ENCODE measurements at regions not wholly inside any gene's neighbourhood (a gene's known extent, or its start where the extent isn't known, plus 50 kb on each side); places are given as distances from the start of the nearest gene placed in this dataset.

DNA sequence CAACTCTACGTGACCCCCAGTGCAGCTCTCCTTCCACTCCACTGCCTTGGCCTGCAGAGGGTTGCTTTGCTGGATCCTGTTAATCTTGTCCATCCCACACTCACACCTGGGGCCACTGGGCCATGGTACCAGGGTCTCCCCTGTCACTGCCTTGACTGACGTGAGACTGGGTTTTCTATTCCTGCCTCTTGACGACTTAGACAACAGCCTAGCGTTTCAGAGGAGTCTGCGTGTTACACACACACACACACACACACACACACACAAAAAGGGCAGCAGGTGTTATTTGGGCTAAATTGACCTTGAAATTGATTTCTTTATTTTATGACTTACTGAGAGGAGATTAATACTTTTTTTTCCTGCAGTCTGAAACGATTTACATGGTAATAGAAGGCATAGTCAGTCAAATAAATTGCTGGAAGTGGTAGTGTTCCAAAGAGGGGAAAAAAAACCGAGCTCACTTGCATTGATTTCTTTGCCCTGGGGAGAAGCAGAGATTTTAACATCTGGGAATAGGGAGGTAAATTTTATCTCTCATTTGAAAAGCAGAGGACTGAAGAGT lies 492.3 kb upstream of the EEF2KMT start:
- Histone ChIP-seq H2AFZ (ENCODE audit: low read length) (no peak overlapping the region), H3K4me1 (ENCODE audit: insufficient read depth, low read length, poor library complexity, severe bottlenecking) (no peaks in the 10 kb centered on the region), H3K4me2 (ENCODE audit: low read length) (no peak overlapping the region), H3K36me3 (ENCODE audit: insufficient read depth, low read length) (no peaks in the 10 kb centered on the region), H3K9me3 (ENCODE audit: low read length) (no peaks in the 10 kb centered on the region), H3K4me3 (ENCODE audit: low read depth, low read length, poor library complexity, severe bottlenecking) (no peak overlapping the region), H3K9me2 (ENCODE audit: insufficient read depth, low read length) (no peaks in the 10 kb centered on the region), H4K20me1 (ENCODE audit: insufficient read depth, low read length) (no peaks in the 10 kb centered on the region), H3K27ac (ENCODE audit: low read depth, low read length, poor library complexity, severe bottlenecking) (no peak overlapping the region), H3K79me2 (ENCODE audit: insufficient read depth, low read depth, low read length) (no peaks in the 10 kb centered on the region)
- intact Hi-C loops (cut with micrococcal nuclease; ENCODE audit: unreplicated experiment): no loop called here
- no peak for DNase-seq (ENCODE audit: low spot score)
- ChIA-PET CTCF (ENCODE audit: unreplicated experiment) (no interaction called here), POLR2A (no interaction called here)
- no peak for TF ChIP-seq EZH2phosphoT487 (IDR thresholded peaks at IDR 0.05; ENCODE audit: borderline replicate concordance, low read depth, low read length)
- TF ChIP-seq, protein P1, sequence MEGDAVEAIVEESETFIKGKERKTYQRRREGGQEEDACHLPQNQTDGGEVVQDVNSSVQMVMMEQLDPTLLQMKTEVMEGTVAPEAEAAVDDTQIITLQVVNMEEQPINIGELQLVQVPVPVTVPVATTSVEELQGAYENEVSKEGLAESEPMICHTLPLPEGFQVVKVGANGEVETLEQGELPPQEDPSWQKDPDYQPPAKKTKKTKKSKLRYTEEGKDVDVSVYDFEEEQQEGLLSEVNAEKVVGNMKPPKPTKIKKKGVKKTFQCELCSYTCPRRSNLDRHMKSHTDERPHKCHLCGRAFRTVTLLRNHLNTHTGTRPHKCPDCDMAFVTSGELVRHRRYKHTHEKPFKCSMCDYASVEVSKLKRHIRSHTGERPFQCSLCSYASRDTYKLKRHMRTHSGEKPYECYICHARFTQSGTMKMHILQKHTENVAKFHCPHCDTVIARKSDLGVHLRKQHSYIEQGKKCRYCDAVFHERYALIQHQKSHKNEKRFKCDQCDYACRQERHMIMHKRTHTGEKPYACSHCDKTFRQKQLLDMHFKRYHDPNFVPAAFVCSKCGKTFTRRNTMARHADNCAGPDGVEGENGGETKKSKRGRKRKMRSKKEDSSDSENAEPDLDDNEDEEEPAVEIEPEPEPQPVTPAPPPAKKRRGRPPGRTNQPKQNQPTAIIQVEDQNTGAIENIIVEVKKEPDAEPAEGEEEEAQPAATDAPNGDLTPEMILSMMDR (conservative IDR thresholded peaks at IDR 0.05; ENCODE audit: low read length): no peak
- no TSS peak for BruUV-seq (replicated peaks)

GRCh38 chr16:5584109-5584508 lies 486.5 kb upstream of the EEF2KMT start:
- BruUV-seq (replicated peaks): no TSS peak
- no peak overlapping the region for H3K4me2 ChIP-seq (ENCODE audit: low read length)
- H3K4me3 ChIP-seq (ENCODE audit: low read depth, low read length, poor library complexity, severe bottlenecking): no peak overlapping the region
- POLR2A ChIA-PET: interaction anchor here (0.8 kb wide), 1 partner anchor 32 kb away, joined by 3 read pairs; no protein-coding TSS in a partner anchor
- no peak overlapping the region for H3K27ac ChIP-seq (ENCODE audit: low read depth, low read length, poor library complexity, severe bottlenecking)
- CTCF ChIA-PET (ENCODE audit: unreplicated experiment): no interaction called here
- DNase-seq (ENCODE audit: low spot score): no peak
- no peaks in the 10 kb centered on the region for H4K20me1 ChIP-seq (ENCODE audit: insufficient read depth, low read length)
- TF ChIP-seq, protein P1 (conservative IDR thresholded peaks at IDR 0.05; ENCODE audit: low read length): no peak
- TF ChIP-seq EZH2phosphoT487 (IDR thresholded peaks at IDR 0.05; ENCODE audit: borderline replicate concordance, low read depth, low read length): no peak
- no peak overlapping the region for H2AFZ ChIP-seq (ENCODE audit: low read length)
- no peaks in the 10 kb centered on the region for H3K79me2 ChIP-seq (ENCODE audit: insufficient read depth, low read depth, low read length)
- H3K9me2 ChIP-seq (ENCODE audit: insufficient read depth, low read length): no peaks in the 10 kb centered on the region
- H3K9me3 ChIP-seq (ENCODE audit: low read length): no peaks in the 10 kb centered on the region
- H3K4me1 ChIP-seq (ENCODE audit: insufficient read depth, low read length, poor library complexity, severe bottlenecking): no peaks in the 10 kb centered on the region
- intact Hi-C loops (cut with micrococcal nuclease; ENCODE audit: unreplicated experiment): no loop called here
- no peaks in the 10 kb centered on the region for H3K36me3 ChIP-seq (ENCODE audit: insufficient read depth, low read length)

- intact Hi-C loops (cut with micrococcal nuclease; ENCODE audit: unreplicated experiment): no loop called here
- CTCF ChIA-PET (ENCODE audit: unreplicated experiment): no interaction called here
- no peaks in the 10 kb centered on the region for H3K4me1 ChIP-seq (ENCODE audit: insufficient read depth, low read length, poor library complexity, severe bottlenecking)
These were observed 484.9 kb upstream of the EEF2KMT start for GRCh38 chr16:5582529-5582928.

More at GRCh38 chr16:5582529-5582928, 484.9 kb upstream of the EEF2KMT start:
- no peak for TF ChIP-seq EZH2phosphoT487 (IDR thresholded peaks at IDR 0.05; ENCODE audit: borderline replicate concordance, low read depth, low read length)
- TF ChIP-seq, protein P1 (conservative IDR thresholded peaks at IDR 0.05; ENCODE audit: low read length): no peak
- Histone ChIP-seq H3K27ac (ENCODE audit: low read depth, low read length, poor library complexity, severe bottlenecking) (no peak overlapping the region), H2AFZ (ENCODE audit: low read length) (no peak overlapping the region), H3K79me2 (ENCODE audit: insufficient read depth, low read depth, low read length) (no peaks in the 10 kb centered on the region), H3K36me3 (ENCODE audit: insufficient read depth, low read length) (no peaks in the 10 kb centered on the region), H3K9me2 (ENCODE audit: insufficient read depth, low read length) (no peaks in the 10 kb centered on the region), H3K4me3 (ENCODE audit: low read depth, low read length, poor library complexity, severe bottlenecking) (no peak overlapping the region), H3K4me2 (ENCODE audit: low read length) (no peak overlapping the region), H3K9me3 (ENCODE audit: low read length) (no peaks in the 10 kb centered on the region), H4K20me1 (ENCODE audit: insufficient read depth, low read length) (no peaks in the 10 kb centered on the region)
- BruUV-seq (replicated peaks): no TSS peak
- DNase-seq (ENCODE audit: low spot score): no peak
- POLR2A ChIA-PET: no interaction called here
